ENCODE measurements at regions not wholly inside any gene's neighbourhood (a gene's known extent, or its start where the extent isn't known, plus 50 kb on each side); places are given as distances from the start of the nearest gene placed in this dataset.
A peak's percentile ranks its signal among the peaks of the same experiment; 100 is the strongest.

DNA sequence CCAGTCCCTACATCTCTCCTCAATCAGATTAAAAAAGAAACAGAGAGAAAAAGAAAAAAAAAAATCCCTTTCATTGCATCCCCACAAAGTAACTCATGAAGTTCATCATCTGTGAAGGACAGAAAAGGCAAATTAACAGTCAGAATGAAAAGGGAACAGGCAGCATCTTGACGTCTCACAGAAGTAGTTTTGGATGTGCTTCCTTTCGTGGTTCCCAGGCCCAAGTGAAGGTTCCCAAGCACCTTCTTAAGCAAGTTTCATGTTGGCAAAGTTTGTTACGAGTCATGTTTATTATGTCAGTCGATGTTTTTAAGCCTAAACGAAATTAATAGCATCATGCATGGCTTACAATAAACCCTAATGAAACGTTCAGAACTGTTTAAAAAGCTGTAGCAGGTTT, 475.2 kb downstream of the SETD4 start:
- Histone ChIP-seq H3K9me3 (replicated peaks; ENCODE audit: control insufficient read depth, low read depth, low read length) (no peaks in the 10 kb centered on the region), H3K36me3 (ENCODE audit: control insufficient read depth, insufficient read depth, low read length) (no peaks in the 10 kb centered on the region), H3K4me1 (ENCODE audit: control insufficient read depth, insufficient read depth, low read length) (no peaks in the 10 kb centered on the region), H3K4me3 (ENCODE audit: low read length) (no peak overlapping the region), H3K27ac (ENCODE audit: low read length) (no peak overlapping the region), H3K27me3 (ENCODE audit: control insufficient read depth, insufficient read depth, low read length) (no peaks in the 10 kb centered on the region)
- DNase-seq = peak; percentile 11
- WGBS (ENCODE audit: insufficient coverage) = 50% methylated on average over 2 of the region's 6 CpGs

DNA sequence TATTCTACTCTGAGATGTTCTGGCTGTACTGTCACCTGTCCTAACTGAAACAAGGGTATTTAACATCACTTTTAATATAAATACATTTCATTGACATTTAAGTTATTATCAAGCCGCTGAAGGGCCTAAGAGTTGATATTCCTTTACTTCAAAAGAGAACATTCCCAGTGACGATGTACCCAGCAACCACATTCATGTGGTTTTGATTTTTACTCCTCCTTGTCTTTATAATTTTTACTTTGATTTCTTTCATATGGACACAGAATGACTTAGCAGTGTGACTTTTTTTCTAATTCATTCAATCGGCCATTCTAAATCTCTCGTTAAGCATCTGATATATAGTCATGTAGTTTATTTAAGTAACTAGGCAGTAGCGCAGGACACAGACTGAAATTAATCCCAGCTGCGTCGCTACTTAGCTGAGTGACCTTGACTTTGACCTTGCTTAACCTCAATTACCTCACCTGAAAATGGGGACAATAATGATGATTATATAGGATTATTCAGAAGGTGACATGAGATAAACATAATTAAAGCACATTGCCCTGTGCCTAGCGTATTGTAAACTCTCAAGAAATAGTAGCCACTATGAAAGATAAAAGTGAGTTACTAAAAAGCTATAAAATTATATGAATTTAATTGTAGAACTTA, 476.6 kb downstream of the SETD4 start:
- no CpG with 5 or more reads among the region's 8 CpGs for WGBS (ENCODE audit: insufficient coverage)
- no peak overlapping the region for H3K4me3 ChIP-seq (ENCODE audit: low read length)
- DNase-seq = no peak
- H3K36me3 ChIP-seq (ENCODE audit: control insufficient read depth, insufficient read depth, low read length) = no peaks in the 10 kb centered on the region
- H3K4me1 ChIP-seq (ENCODE audit: control insufficient read depth, insufficient read depth, low read length) = no peaks in the 10 kb centered on the region
- no peak overlapping the region for H3K27ac ChIP-seq (ENCODE audit: low read length)
- H3K27me3 ChIP-seq (ENCODE audit: control insufficient read depth, insufficient read depth, low read length) = no peaks in the 10 kb centered on the region
- H3K9me3 ChIP-seq (replicated peaks; ENCODE audit: control insufficient read depth, low read depth, low read length) = no peaks in the 10 kb centered on the region

DNA sequence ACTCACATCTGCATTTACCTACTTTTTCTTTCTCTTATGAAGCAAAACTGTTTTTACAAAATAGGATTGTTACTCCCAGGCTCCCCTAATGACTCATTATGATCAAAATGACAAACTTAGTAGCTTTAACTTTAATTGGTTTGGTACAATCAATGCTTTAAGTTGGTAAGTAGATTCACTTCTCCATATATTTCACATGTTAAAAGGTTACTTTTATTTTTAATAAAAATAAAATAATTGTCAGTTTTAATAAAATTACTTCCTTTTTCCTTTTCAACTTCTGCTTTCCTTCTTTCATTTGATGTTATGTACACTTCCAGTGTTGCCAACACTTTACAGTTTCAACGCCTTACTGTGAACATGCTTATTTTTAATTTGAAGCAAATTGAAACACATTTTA, 477.6 kb downstream of the SETD4 start:
- Histone ChIP-seq H3K27ac (ENCODE audit: low read length) (no peak overlapping the region), H3K27me3 (ENCODE audit: control insufficient read depth, insufficient read depth, low read length) (no peaks in the 10 kb centered on the region), H3K36me3 (ENCODE audit: control insufficient read depth, insufficient read depth, low read length) (no peaks in the 10 kb centered on the region), H3K9me3 (replicated peaks; ENCODE audit: control insufficient read depth, low read depth, low read length) (no peaks in the 10 kb centered on the region), H3K4me3 (ENCODE audit: low read length) (no peak overlapping the region), H3K4me1 (ENCODE audit: control insufficient read depth, insufficient read depth, low read length) (no peaks in the 10 kb centered on the region)
- DNase-seq = no peak
- WGBS (ENCODE audit: insufficient coverage) = no CpG with 5 or more reads among the region's 1 CpG

DNA sequence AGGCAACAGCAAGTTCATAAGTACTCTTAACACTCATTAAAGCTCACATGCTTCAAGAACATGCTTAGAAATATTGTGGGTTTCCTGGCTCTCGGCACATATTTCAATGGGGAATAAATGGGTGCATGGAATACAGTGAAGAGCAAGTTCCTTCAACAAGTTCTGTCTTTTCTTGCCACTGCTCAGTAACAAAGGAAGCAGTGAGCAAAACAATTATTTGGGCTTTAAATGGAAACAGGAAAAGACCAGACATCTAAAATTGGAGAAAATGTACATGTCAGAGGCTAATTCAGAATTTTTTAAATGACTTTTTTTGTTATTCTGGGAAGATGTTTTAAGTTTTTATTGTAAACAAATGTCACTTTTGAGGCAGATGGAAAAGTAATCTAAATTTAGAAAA, 478.7 kb downstream of the SETD4 start:
- DNase-seq = peak; percentile 44
- WGBS (ENCODE audit: insufficient coverage) = 67% methylated on average over 1 of the region's 1 CpG
- H3K4me3 ChIP-seq (ENCODE audit: low read length) = no peak overlapping the region

DNA sequence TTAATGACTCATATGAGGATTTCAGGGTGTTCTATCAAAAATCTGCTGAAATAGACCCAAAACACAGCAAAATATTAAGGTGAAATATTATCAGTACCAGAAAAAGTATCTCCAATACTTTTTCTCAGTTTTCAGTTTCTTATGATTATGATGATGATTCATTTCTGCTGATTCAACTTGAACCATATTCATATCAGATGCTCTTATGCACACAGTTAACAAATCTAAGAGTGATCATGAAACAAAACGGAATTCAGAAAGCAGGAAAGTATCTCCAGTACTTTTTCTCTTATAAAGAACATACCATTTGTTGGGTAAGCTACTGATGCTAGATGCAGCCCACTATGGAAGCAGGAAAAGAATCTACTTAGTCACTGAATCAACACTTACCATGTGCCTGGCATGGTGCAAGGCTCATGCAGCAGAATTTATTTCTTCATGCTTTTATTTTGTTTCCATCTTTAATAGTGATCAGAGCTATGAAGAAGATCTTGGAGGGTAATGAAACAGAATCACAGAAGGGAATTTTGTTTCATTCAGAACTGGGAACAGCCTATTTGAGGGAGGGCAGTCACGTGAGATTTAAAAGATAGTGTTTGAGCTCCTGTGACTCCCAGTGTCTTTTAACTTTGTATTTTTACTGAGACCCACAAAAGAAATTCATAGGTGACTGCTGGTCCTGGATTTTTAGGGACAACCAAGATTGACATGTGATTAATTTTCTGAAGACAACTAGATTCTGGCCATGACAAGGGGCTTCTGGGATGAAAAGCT, 480.6 kb downstream of the SETD4 start:
- Histone ChIP-seq H3K36me3 (ENCODE audit: control insufficient read depth, insufficient read depth, low read length) (no peaks in the 10 kb centered on the region), H3K4me1 (ENCODE audit: control insufficient read depth, insufficient read depth, low read length) (no peaks in the 10 kb centered on the region), H3K27ac (ENCODE audit: low read length) (no peak overlapping the region), H3K27me3 (ENCODE audit: control insufficient read depth, insufficient read depth, low read length) (no peaks in the 10 kb centered on the region), H3K4me3 (ENCODE audit: low read length) (no peak overlapping the region), H3K9me3 (replicated peaks; ENCODE audit: control insufficient read depth, low read depth, low read length) (no peaks in the 10 kb centered on the region)
- no peak for DNase-seq
- WGBS (ENCODE audit: insufficient coverage) = no CpG with 5 or more reads among the region's 2 CpGs

More for the DNA sequence above, 478.7 kb downstream of the SETD4 start:
- Histone ChIP-seq H3K27me3 (ENCODE audit: control insufficient read depth, insufficient read depth, low read length) (no peaks in the 10 kb centered on the region), H3K36me3 (ENCODE audit: control insufficient read depth, insufficient read depth, low read length) (no peaks in the 10 kb centered on the region), H3K9me3 (replicated peaks; ENCODE audit: control insufficient read depth, low read depth, low read length) (no peaks in the 10 kb centered on the region), H3K27ac (ENCODE audit: low read length) (no peak overlapping the region), H3K4me1 (ENCODE audit: control insufficient read depth, insufficient read depth, low read length) (no peaks in the 10 kb centered on the region)

DNA sequence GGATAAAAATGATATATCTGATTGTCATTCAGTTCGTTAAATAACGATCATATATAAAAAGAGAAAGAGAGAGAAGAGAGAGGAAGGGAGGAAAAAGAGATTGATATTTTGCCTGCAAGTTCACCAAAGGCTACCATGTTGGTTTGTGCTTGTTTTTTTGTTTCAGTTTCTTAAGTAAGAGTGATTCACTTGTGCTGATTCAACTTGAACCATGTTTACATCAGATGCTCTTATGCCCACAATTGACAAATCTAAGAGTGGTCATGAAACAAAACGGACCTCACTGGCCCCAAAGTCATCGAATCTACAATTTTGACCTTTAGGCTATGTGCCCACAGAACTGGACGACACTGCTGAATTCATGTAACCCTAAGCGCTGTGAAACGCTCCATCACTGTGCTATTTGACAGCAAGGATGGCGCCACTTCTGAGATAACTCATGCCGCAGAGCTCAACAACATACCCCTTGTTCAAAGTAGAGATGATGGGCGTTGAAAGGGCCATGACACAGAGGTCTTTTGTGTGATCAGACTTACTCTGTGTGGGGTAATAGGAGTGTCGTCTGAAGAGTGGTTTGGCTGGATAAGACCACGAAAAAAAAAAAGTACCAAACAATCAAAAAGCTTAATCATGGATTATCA, 481.4 kb downstream of the SETD4 start:
- H3K4me3 ChIP-seq (ENCODE audit: low read length) = no peak overlapping the region
- H3K27ac ChIP-seq (ENCODE audit: low read length) = no peak overlapping the region
- DNase-seq = no peak
- no peaks in the 10 kb centered on the region for H3K9me3 ChIP-seq (replicated peaks; ENCODE audit: control insufficient read depth, low read depth, low read length)
- no peaks in the 10 kb centered on the region for H3K36me3 ChIP-seq (ENCODE audit: control insufficient read depth, insufficient read depth, low read length)
- 95% methylated on average over 6 of the region's 12 CpGs for WGBS (ENCODE audit: insufficient coverage)
- no peaks in the 10 kb centered on the region for H3K27me3 ChIP-seq (ENCODE audit: control insufficient read depth, insufficient read depth, low read length)
- no peaks in the 10 kb centered on the region for H3K4me1 ChIP-seq (ENCODE audit: control insufficient read depth, insufficient read depth, low read length)

DNA sequence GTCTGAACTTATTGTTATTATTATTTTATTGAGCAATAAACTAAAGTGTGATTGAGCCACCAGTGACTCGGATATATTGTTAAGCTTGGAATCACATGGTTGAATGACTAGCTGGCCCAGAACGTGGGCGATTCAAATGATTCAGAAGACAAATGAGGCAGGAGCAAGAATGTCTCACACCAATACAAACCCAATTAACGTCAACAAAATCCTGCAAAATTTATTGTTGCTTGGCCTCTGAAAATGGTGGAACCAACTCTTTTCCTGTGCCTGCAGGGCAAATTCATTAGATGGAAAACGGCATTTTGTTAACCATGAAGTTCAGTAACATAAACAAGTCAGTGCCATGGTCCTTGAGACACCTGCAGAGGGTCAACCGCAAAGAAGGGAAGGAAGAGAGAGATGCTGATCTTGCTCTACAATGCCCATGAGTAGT, 482.0 kb downstream of the SETD4 start:
- WGBS (ENCODE audit: insufficient coverage) = 57% methylated on average over 2 of the region's 6 CpGs
- Histone ChIP-seq H3K4me3 (ENCODE audit: low read length) (no peak overlapping the region), H3K36me3 (ENCODE audit: control insufficient read depth, insufficient read depth, low read length) (no peaks in the 10 kb centered on the region), H3K9me3 (replicated peaks; ENCODE audit: control insufficient read depth, low read depth, low read length) (no peaks in the 10 kb centered on the region), H3K4me1 (ENCODE audit: control insufficient read depth, insufficient read depth, low read length) (no peaks in the 10 kb centered on the region), H3K27ac (ENCODE audit: low read length) (no peak overlapping the region), H3K27me3 (ENCODE audit: control insufficient read depth, insufficient read depth, low read length) (no peaks in the 10 kb centered on the region)
- no peak for DNase-seq

DNA sequence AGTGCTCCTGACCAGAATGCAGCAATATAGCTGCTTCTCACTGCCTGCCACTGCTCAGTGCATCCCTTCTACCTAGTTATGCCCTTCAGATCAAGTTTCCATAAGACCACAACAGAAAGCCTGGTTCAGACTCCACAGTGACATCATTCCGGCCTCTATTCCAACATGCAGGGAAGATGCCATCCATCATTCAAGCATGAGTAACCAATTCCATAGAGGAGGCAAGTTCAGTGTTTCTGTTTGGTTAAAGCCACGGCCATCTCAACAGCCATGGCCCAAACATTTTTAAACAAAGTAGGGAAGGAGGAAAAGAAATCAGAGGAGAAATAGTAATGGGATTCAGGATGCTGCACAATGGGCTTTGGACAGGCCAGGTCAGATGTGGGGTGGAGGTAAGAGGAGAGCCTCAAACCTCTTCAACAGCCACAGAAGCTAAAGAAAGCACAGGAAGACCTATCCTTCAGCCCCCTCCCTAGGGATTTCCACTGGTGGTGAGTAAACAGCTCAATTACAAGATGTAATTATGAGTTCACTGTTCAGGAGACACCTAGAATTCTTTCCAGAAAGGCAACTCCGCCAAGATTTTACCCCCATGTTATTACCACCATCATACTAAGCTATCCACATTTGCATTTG, 484.9 kb downstream of the SETD4 start:
- H3K9me3 ChIP-seq (replicated peaks; ENCODE audit: control insufficient read depth, low read depth, low read length) = no peaks in the 10 kb centered on the region
- no peaks in the 10 kb centered on the region for H3K4me1 ChIP-seq (ENCODE audit: control insufficient read depth, insufficient read depth, low read length)
- 89% methylated on average over 1 of the region's 3 CpGs for WGBS (ENCODE audit: insufficient coverage)
- no peak overlapping the region for H3K27ac ChIP-seq (ENCODE audit: low read length)
- H3K27me3 ChIP-seq (ENCODE audit: control insufficient read depth, insufficient read depth, low read length) = no peaks in the 10 kb centered on the region
- no peaks in the 10 kb centered on the region for H3K36me3 ChIP-seq (ENCODE audit: control insufficient read depth, insufficient read depth, low read length)
- no peak for DNase-seq
- H3K4me3 ChIP-seq (ENCODE audit: low read length) = no peak overlapping the region

DNA sequence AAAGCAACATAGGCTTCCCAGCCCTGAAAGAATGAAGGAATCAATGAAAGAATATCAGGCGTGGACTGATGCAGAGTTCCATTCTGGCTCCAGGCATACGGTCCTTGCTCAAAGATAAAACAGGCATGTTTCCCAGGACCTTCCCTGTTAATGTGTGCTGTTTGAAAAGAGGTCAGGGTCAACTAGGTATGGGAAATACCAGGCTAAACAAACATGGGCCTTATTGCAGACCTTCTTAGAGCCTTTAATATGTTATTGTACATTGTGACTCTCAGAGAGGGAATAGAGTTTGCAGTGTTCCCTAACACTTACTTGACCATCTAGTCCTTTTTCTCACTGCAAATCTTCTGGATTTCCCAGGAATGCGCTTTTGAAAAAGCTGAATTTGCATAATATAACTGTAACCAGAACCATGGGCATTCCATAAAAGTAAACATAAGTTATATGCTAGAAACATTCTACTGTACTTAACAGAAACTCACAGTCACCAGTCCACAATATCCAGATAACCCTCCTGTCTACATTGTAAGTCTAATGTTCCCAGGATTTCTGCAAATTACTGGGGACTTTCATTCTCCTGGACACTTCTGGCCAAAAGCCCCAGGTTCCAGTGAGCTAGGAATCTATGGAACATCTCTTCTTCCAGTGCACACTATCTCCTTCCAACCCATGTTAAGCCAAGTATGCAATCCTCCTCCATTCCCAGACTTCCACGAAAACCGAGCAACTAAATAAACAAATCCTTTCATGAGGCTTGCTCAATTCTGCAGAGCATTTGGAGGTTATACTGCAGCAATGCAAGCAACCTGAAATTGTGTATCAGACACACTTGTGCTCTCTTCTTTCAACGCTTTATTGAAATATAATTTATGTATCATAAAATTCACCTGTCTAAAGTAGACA, 486.6 kb downstream of the SETD4 start:
- Histone ChIP-seq H3K9me3 (replicated peaks; ENCODE audit: control insufficient read depth, low read depth, low read length) (no peaks in the 10 kb centered on the region), H3K4me3 (ENCODE audit: low read length) (no peak overlapping the region), H3K36me3 (ENCODE audit: control insufficient read depth, insufficient read depth, low read length) (no peaks in the 10 kb centered on the region), H3K27ac (ENCODE audit: low read length) (no peak overlapping the region), H3K4me1 (ENCODE audit: control insufficient read depth, insufficient read depth, low read length) (no peaks in the 10 kb centered on the region), H3K27me3 (ENCODE audit: control insufficient read depth, insufficient read depth, low read length) (no peaks in the 10 kb centered on the region)
- peak; percentile 41 for DNase-seq
- WGBS (ENCODE audit: insufficient coverage) = 100% methylated on average over 1 of the region's 6 CpGs
